ENCODE measurements at regions not wholly inside any gene's neighbourhood (a gene's known extent, or its start where the extent isn't known, plus 50 kb on each side); places are given as distances from the start of the nearest gene placed in this dataset.

DNA sequence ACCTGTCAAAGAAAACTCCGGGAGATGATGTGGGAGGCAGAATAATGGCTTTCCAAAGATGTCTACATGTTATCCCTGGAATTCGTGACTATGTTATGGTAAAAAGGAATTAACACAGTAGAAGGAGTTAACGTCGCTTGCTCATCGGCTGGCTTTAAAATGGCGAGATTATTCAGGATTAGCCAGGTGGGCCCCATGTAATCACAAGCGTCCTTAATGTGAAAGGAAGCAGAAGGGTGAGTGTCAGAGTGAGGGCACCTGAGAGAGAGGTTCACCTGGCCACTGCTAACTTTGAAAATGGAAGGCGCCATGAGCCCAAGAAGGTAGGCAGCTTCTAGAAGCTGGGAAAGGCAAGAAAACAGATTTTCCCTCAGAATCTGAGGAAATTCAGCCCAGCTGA is 557.2 kb downstream of the EPHB1 start:
- H3K27ac ChIP-seq (ENCODE audit: low read depth, low read length), result no peak overlapping the region
- no peak overlapping the region for H4K12ac ChIP-seq (ENCODE audit: low read depth, low read length)
- no peaks in the 10 kb centered on the region for H3K79me2 ChIP-seq (ENCODE audit: control insufficient read depth, insufficient read depth, low read length, poor library complexity)
- H3K18ac ChIP-seq (ENCODE audit: low read length), result no peak overlapping the region
- no peak overlapping the region for H2BK12ac ChIP-seq (ENCODE audit: low read length)
- H3K4me3 ChIP-seq (ENCODE audit: low read depth, low read length), result no peak overlapping the region
- H3K9me3 ChIP-seq (ENCODE audit: insufficient read depth, low read depth, low read length), result no peaks in the 10 kb centered on the region
- no peak overlapping the region for H3K4me2 ChIP-seq (ENCODE audit: low read length)
- H4K91ac ChIP-seq (ENCODE audit: low read depth, low read length), result no peak overlapping the region
- no peak overlapping the region for H2AK5ac ChIP-seq (ENCODE audit: low read length)
- WGBS (ENCODE audit: extremely low coverage, insufficient coverage, insufficient read length), result no CpG with 5 or more reads among the region's 8 CpGs
- no peak overlapping the region for H2BK5ac ChIP-seq (ENCODE audit: low read depth, low read length, poor library complexity)
- no peak overlapping the region for H3K14ac ChIP-seq (ENCODE audit: low read length)
- no peak overlapping the region for H2AFZ ChIP-seq (ENCODE audit: insufficient read depth, low read length, poor library complexity)
- no peaks in the 10 kb centered on the region for H3K27me3 ChIP-seq (ENCODE audit: insufficient read depth, low read length)
- H3K4me1 ChIP-seq (ENCODE audit: control insufficient read depth in 1 of 2, insufficient read depth in 2 of 2, low read length in 2 of 2), result no peaks in the 10 kb centered on the region
- no peak overlapping the region for H3K23ac ChIP-seq (ENCODE audit: low read length)
- H3K9ac ChIP-seq (ENCODE audit: low read length), result no peak overlapping the region
- H2BK120ac ChIP-seq (ENCODE audit: insufficient read depth, low read length, poor library complexity), result no peak overlapping the region
- DNase-seq, result no peak
- H3K4ac ChIP-seq (ENCODE audit: low read depth, low read length), result no peak overlapping the region
- no peak overlapping the region for H4K8ac ChIP-seq (ENCODE audit: low read depth, low read length)
- H3K36me3 ChIP-seq (ENCODE audit: control insufficient read depth in 1 of 2, insufficient read depth in 2 of 2, low read length in 2 of 2), result no peaks in the 10 kb centered on the region
- no peaks in the 10 kb centered on the region for H3K79me1 ChIP-seq (ENCODE audit: low read length)

GRCh38 chr3:135362889-135363288 is 567.8 kb downstream of the EPHB1 start:
- no peak overlapping the region for H3K4me3 ChIP-seq (ENCODE audit: low read depth, low read length)
- H3K4me2 ChIP-seq (ENCODE audit: low read length), result no peak overlapping the region
- H2AK5ac ChIP-seq (ENCODE audit: low read length), result no peak overlapping the region
- no peak for DNase-seq
- no peak overlapping the region for H2BK12ac ChIP-seq (ENCODE audit: low read length)
- no peak overlapping the region for H2BK5ac ChIP-seq (ENCODE audit: low read depth, low read length, poor library complexity)
- no peak overlapping the region for H4K8ac ChIP-seq (ENCODE audit: low read depth, low read length)
- H3K9ac ChIP-seq (ENCODE audit: low read length), result no peak overlapping the region
- no peaks in the 10 kb centered on the region for H3K79me2 ChIP-seq (ENCODE audit: control insufficient read depth, insufficient read depth, low read length, poor library complexity)
- no peaks in the 10 kb centered on the region for H3K36me3 ChIP-seq (ENCODE audit: control insufficient read depth in 1 of 2, insufficient read depth in 2 of 2, low read length in 2 of 2)
- no peak overlapping the region for H4K12ac ChIP-seq (ENCODE audit: low read depth, low read length)
- H3K18ac ChIP-seq (ENCODE audit: low read length), result no peak overlapping the region
- H3K14ac ChIP-seq (ENCODE audit: low read length), result no peak overlapping the region
- no peak overlapping the region for H2AFZ ChIP-seq (ENCODE audit: insufficient read depth, low read length, poor library complexity)
- no peaks in the 10 kb centered on the region for H3K9me3 ChIP-seq (ENCODE audit: insufficient read depth, low read depth, low read length)
- H3K4ac ChIP-seq (ENCODE audit: low read depth, low read length), result no peak overlapping the region
- H3K23ac ChIP-seq (ENCODE audit: low read length), result no peak overlapping the region
- H3K27ac ChIP-seq (ENCODE audit: low read depth, low read length), result no peak overlapping the region
- H3K79me1 ChIP-seq (ENCODE audit: low read length), result no peaks in the 10 kb centered on the region
- no peak overlapping the region for H4K91ac ChIP-seq (ENCODE audit: low read depth, low read length)
- no peaks in the 10 kb centered on the region for H3K4me1 ChIP-seq (ENCODE audit: control insufficient read depth in 1 of 2, insufficient read depth in 2 of 2, low read length in 2 of 2)
- no peak overlapping the region for H2BK120ac ChIP-seq (ENCODE audit: insufficient read depth, low read length, poor library complexity)
- no CpG with 5 or more reads among the region's 3 CpGs for WGBS (ENCODE audit: extremely low coverage, insufficient coverage, insufficient read length)
- no peaks in the 10 kb centered on the region for H3K27me3 ChIP-seq (ENCODE audit: insufficient read depth, low read length)

DNA sequence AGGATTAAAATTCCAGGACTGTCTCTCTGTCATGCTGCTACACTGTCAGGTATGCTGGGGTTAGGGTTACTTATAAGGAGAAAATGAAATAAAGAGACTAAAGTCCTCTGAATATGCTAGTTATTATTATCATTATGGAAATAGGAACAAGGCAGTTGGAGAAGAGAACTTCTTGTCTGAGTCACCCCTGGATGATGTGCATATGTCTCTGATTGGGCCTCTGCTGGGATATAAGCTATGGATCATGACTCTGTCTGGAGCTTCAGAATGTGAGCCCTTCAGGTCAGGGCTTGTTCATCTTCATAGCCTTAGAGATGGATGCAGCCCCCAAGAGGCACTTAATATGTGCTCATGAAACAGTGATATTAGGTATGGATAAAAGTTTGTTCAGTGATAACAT is 569.6 kb downstream of the EPHB1 start:
- H3K9ac ChIP-seq (ENCODE audit: low read length), result no peak overlapping the region
- no peak overlapping the region for H3K4me3 ChIP-seq (ENCODE audit: low read depth, low read length)
- H3K4me2 ChIP-seq (ENCODE audit: low read length), result no peak overlapping the region
- no peak overlapping the region for H4K8ac ChIP-seq (ENCODE audit: low read depth, low read length)
- no peaks in the 10 kb centered on the region for H3K79me1 ChIP-seq (ENCODE audit: low read length)
- no peaks in the 10 kb centered on the region for H3K9me3 ChIP-seq (ENCODE audit: insufficient read depth, low read depth, low read length)
- no peaks in the 10 kb centered on the region for H3K79me2 ChIP-seq (ENCODE audit: control insufficient read depth, insufficient read depth, low read length, poor library complexity)
- no peak overlapping the region for H3K4ac ChIP-seq (ENCODE audit: low read depth, low read length)
- H4K12ac ChIP-seq (ENCODE audit: low read depth, low read length), result no peak overlapping the region
- no peak for DNase-seq
- no peaks in the 10 kb centered on the region for H3K36me3 ChIP-seq (ENCODE audit: control insufficient read depth in 1 of 2, insufficient read depth in 2 of 2, low read length in 2 of 2)
- H3K4me1 ChIP-seq (ENCODE audit: control insufficient read depth in 1 of 2, insufficient read depth in 2 of 2, low read length in 2 of 2), result no peaks in the 10 kb centered on the region
- no peaks in the 10 kb centered on the region for H3K27me3 ChIP-seq (ENCODE audit: insufficient read depth, low read length)
- no peak overlapping the region for H3K23ac ChIP-seq (ENCODE audit: low read length)
- H4K91ac ChIP-seq (ENCODE audit: low read depth, low read length), result no peak overlapping the region
- no peak overlapping the region for H2AFZ ChIP-seq (ENCODE audit: insufficient read depth, low read length, poor library complexity)
- H3K18ac ChIP-seq (ENCODE audit: low read length), result no peak overlapping the region
- no peak overlapping the region for H3K14ac ChIP-seq (ENCODE audit: low read length)
- H2BK120ac ChIP-seq (ENCODE audit: insufficient read depth, low read length, poor library complexity), result no peak overlapping the region
- no peak overlapping the region for H2BK12ac ChIP-seq (ENCODE audit: low read length)
- no peak overlapping the region for H2BK5ac ChIP-seq (ENCODE audit: low read depth, low read length, poor library complexity)
- H2AK5ac ChIP-seq (ENCODE audit: low read length), result no peak overlapping the region
- H3K27ac ChIP-seq (ENCODE audit: low read depth, low read length), result no peak overlapping the region

- Histone ChIP-seq H3K27ac (ENCODE audit: low read depth, low read length) (no peak overlapping the region), H4K12ac (ENCODE audit: low read depth, low read length) (no peak overlapping the region), H3K23ac (ENCODE audit: low read length) (no peak overlapping the region), H3K36me3 (ENCODE audit: control insufficient read depth in 1 of 2, insufficient read depth in 2 of 2, low read length in 2 of 2) (no peaks in the 10 kb centered on the region), H3K79me1 (ENCODE audit: low read length) (no peaks in the 10 kb centered on the region), H3K79me2 (ENCODE audit: control insufficient read depth, insufficient read depth, low read length, poor library complexity) (no peaks in the 10 kb centered on the region), H3K9ac (ENCODE audit: low read length) (no peak overlapping the region), H2BK12ac (ENCODE audit: low read length) (no peak overlapping the region), H3K4ac (ENCODE audit: low read depth, low read length) (no peak overlapping the region), H3K4me2 (ENCODE audit: low read length) (no peak overlapping the region), H4K91ac (ENCODE audit: low read depth, low read length) (no peak overlapping the region), H2AK5ac (ENCODE audit: low read length) (no peak overlapping the region), H3K27me3 (ENCODE audit: insufficient read depth, low read length) (no peaks in the 10 kb centered on the region), H3K4me3 (ENCODE audit: low read depth, low read length) (no peak overlapping the region), H2AFZ (ENCODE audit: insufficient read depth, low read length, poor library complexity) (no peak overlapping the region), H4K8ac (ENCODE audit: low read depth, low read length) (no peak overlapping the region), H3K14ac (ENCODE audit: low read length) (no peak overlapping the region), H2BK120ac (ENCODE audit: insufficient read depth, low read length, poor library complexity) (no peak overlapping the region), H2BK5ac (ENCODE audit: low read depth, low read length, poor library complexity) (no peak overlapping the region), H3K18ac (ENCODE audit: low read length) (no peak overlapping the region), H3K9me3 (ENCODE audit: insufficient read depth, low read depth, low read length) (no peaks in the 10 kb centered on the region), H3K4me1 (ENCODE audit: control insufficient read depth in 1 of 2, insufficient read depth in 2 of 2, low read length in 2 of 2) (no peaks in the 10 kb centered on the region)
- no CpG with 5 or more reads among the region's 3 CpGs for WGBS (ENCODE audit: extremely low coverage, insufficient coverage, insufficient read length)
- no peak for DNase-seq
Observed at GRCh38 chr3:135366816-135367215, 571.8 kb downstream of the EPHB1 start.

DNA sequence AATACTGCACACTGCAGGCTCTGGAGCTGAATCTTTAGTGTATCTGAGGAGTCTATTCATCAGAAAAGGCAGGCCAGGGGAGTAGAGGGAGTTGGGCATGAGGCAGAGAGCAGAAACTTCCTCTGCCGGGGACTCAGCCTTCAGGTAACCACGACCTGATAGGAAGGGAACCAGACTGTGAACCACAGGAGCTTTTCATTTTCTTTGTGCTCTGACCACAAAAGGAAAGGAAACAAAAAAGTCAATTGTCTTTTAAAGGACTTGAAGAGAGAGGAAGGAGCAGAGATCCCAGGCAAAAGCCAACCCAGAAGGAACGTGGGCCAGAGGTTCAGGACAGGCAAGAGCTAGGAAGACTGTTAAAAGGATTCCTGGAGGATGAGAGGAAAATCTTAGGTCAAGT is 573.3 kb downstream of the EPHB1 start:
- H3K9me3 ChIP-seq (ENCODE audit: insufficient read depth, low read depth, low read length), result no peaks in the 10 kb centered on the region
- no CpG with 5 or more reads among the region's 3 CpGs for WGBS (ENCODE audit: extremely low coverage, insufficient coverage, insufficient read length)

More for the DNA sequence above, 573.3 kb downstream of the EPHB1 start:
- Histone ChIP-seq H3K4ac (ENCODE audit: low read depth, low read length) (no peak overlapping the region), H3K9ac (ENCODE audit: low read length) (no peak overlapping the region), H2BK5ac (ENCODE audit: low read depth, low read length, poor library complexity) (no peak overlapping the region), H2BK12ac (ENCODE audit: low read length) (no peak overlapping the region), H3K23ac (ENCODE audit: low read length) (no peak overlapping the region), H4K91ac (ENCODE audit: low read depth, low read length) (no peak overlapping the region), H2BK120ac (ENCODE audit: insufficient read depth, low read length, poor library complexity) (no peak overlapping the region), H3K27me3 (ENCODE audit: insufficient read depth, low read length) (no peaks in the 10 kb centered on the region), H3K4me3 (ENCODE audit: low read depth, low read length) (no peak overlapping the region), H3K27ac (ENCODE audit: low read depth, low read length) (no peak overlapping the region), H2AK5ac (ENCODE audit: low read length) (no peak overlapping the region), H3K36me3 (ENCODE audit: control insufficient read depth in 1 of 2, insufficient read depth in 2 of 2, low read length in 2 of 2) (no peaks in the 10 kb centered on the region), H3K14ac (ENCODE audit: low read length) (no peak overlapping the region), H3K4me2 (ENCODE audit: low read length) (no peak overlapping the region), H4K8ac (ENCODE audit: low read depth, low read length) (no peak overlapping the region), H3K18ac (ENCODE audit: low read length) (no peak overlapping the region), H4K12ac (ENCODE audit: low read depth, low read length) (no peak overlapping the region), H3K4me1 (ENCODE audit: control insufficient read depth in 1 of 2, insufficient read depth in 2 of 2, low read length in 2 of 2) (no peaks in the 10 kb centered on the region), H3K79me1 (ENCODE audit: low read length) (no peaks in the 10 kb centered on the region), H3K79me2 (ENCODE audit: control insufficient read depth, insufficient read depth, low read length, poor library complexity) (no peaks in the 10 kb centered on the region), H2AFZ (ENCODE audit: insufficient read depth, low read length, poor library complexity) (no peak overlapping the region)
- DNase-seq, result no peak

All from trophoblast cell (in vitro differentiated cells and primary cell).